HEK293 (cell line): ENCODE measurements at regions not wholly inside any gene's neighbourhood (a gene's known extent, or its start where the extent isn't known, plus 50 kb on each side); places are given as distances from the start of the nearest gene placed in this dataset.
"Not testable (repeated sequence)": the region's sequence is repeated elsewhere in the genome, so short reads cannot be mapped to it uniquely, and the experiment has no call there.

ENCODE experiments used
- CTCF ChIA-PET: fragments of 350-600 bp; formaldehyde crosslinking; extraction: SDS; loops from one replicate; lab custom pipeline; 2021; ENCODE audit warnings: antibody characterized with exemption; lab: Yijun Ruan, JAX
- POLR2A ChIA-PET: fragments of 300-600 bp; formaldehyde crosslinking; extraction: SDS; loops from one replicate; lab custom pipeline; 2020; ENCODE audit warnings: antibody characterized with exemption, inconsistent platforms; lab: Yijun Ruan, JAX
- H3K27ac ChIP-seq: fragments of 200-500 bp; sonication (Bioruptor generic); 2 replicates; pipeline ENCODE4 v1.5.1; 2014; ENCODE audit warnings: low read depth, low read length, control low read depth, inconsistent platforms; ENCODE audit errors: extremely low read depth
- H3K36me3 ChIP-seq, 2 experiments: fragments of 200-500 bp in 1 of 2; sonication (Bioruptor generic) in 1 of 2; 1 replicate in 1 of 2; 2 replicates in 1 of 2; pipeline ENCODE4 v1.5.1; 2014 to 2017; ENCODE audit warnings: inconsistent platforms in 2 of 2, low read length in 2 of 2; ENCODE audit not compliant: control insufficient read depth in 2 of 2, insufficient read depth in 1 of 2
- H3K4me1 ChIP-seq: fragments of 200-500 bp; sonication (Bioruptor generic); 2 replicates; pipeline ENCODE4 v1.5.1; 2014; ENCODE audit warnings: mild to moderate bottlenecking, low read length, inconsistent platforms; ENCODE audit not compliant: control insufficient read depth, insufficient read depth
- H3K4me3 ChIP-seq: 2 replicates; pipeline ENCODE4 v1.5.1; 2011; ENCODE audit warnings: low read depth, mild to moderate bottlenecking, control low read depth, low read length, moderate library complexity
- H3K9me3 ChIP-seq: fragments of 200-500 bp; sonication (Bioruptor generic); 2 replicates; pipeline ENCODE4 v1.5.1; 2014; ENCODE audit warnings: low read depth, low read length, inconsistent platforms; ENCODE audit not compliant: control insufficient read depth, insufficient read depth
- HOXD13 ChIP-seq: sonication (generic); formaldehyde crosslinking; IDR thresholded peaks from 2 replicates; pipeline ENCODE4 v1.8.0; 2022; ENCODE audit warnings: missing genetic modification reagents, borderline replicate concordance
- REPIN1 ChIP-seq: fragments of 450-650 bp; formaldehyde crosslinking; IDR thresholded peaks from 2 replicates; pipeline ENCODE4 v1.5.1; 2017; ENCODE audit warnings: missing biosample characterization, missing genetic modification characterization, low read depth
- ZNF292 ChIP-seq: fragments of 450-650 bp; formaldehyde crosslinking; IDR thresholded peaks from 2 replicates; pipeline ENCODE4 v1.5.1; 2016; ENCODE audit warnings: low read depth, missing biosample characterization, missing genetic modification characterization, borderline replicate concordance
- ZNF324 ChIP-seq: fragments of 450-650 bp; formaldehyde crosslinking; IDR thresholded peaks from 2 replicates; pipeline ENCODE4 v1.5.1; 2016; ENCODE audit warnings: missing biosample characterization, missing genetic modification characterization
- ZNF555 ChIP-seq: fragments of 450-650 bp; formaldehyde crosslinking; conservative IDR thresholded peaks from 2 replicates; pipeline ENCODE4 v1.5.1; 2017; ENCODE audit warnings: missing biosample characterization, mild to moderate bottlenecking, missing genetic modification characterization, inconsistent platforms
- ZNF585B ChIP-seq: fragments of 450-650 bp; formaldehyde crosslinking; IDR thresholded peaks from 2 replicates; pipeline ENCODE4 v1.5.1; 2016; ENCODE audit warnings: missing biosample characterization, missing genetic modification characterization
- TF ChIP-seq, protein P1 (sequence below): fragments of 450-650 bp; formaldehyde crosslinking; IDR thresholded peaks from 2 replicates; pipeline ENCODE4 v1.5.1; 2016; ENCODE audit warnings: missing biosample characterization, missing genetic modification characterization
- TF ChIP-seq, protein P2 (sequence below): fragments of 450-650 bp; formaldehyde crosslinking; IDR thresholded peaks from 2 replicates; pipeline ENCODE4 v1.5.1; 2017; ENCODE audit warnings: missing biosample characterization, missing genetic modification characterization
- TF ChIP-seq, protein P3 (sequence below): fragments of 450-650 bp; formaldehyde crosslinking; IDR thresholded peaks from 2 replicates; pipeline ENCODE4 v1.5.1; 2016; ENCODE audit warnings: missing biosample characterization, missing genetic modification characterization
- TF ChIP-seq, protein P4 (sequence below): fragments of 450-650 bp; formaldehyde crosslinking; IDR thresholded peaks from 2 replicates; pipeline ENCODE4 v1.5.1; 2016; ENCODE audit warnings: missing biosample characterization, missing genetic modification characterization
- TF ChIP-seq, protein P5 (sequence below): fragments of 450-650 bp; formaldehyde crosslinking; IDR thresholded peaks from 2 replicates; pipeline ENCODE4 v1.5.1; 2016; ENCODE audit warnings: missing biosample characterization, missing genetic modification characterization

DNA sequence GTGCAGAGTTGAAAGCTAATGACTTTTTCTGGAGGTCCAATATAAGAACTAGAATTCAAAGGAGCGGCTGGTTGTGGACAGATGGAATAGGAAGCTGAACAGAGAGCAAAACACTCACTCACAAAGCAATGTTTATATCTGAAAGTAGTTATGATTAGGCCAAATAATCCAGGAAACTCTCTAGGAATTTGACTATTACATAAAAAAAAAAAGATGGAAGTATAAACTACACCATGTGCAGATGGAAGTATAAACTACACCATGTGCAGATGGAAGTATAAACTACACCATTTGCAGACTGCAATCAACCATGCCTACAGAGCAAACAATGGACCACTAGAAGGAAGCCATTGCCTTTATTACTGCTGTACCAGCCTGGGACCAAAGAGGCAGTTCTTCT lies 771.1 kb downstream of the BRINP3 start:
- H3K4me3 ChIP-seq = no peak overlapping the region
- ChIA-PET CTCF (no interaction called here), POLR2A (interaction anchor here (0.5 kb wide), 1 partner anchor 10 kb away, joined by 3 read pairs; no protein-coding TSS in a partner anchor)
- H3K4me1 ChIP-seq = no peaks in the 10 kb centered on the region
- TF ChIP-seq ZNF555 (tag by site-specific recombination) = no peak
- TF ChIP-seq ZNF324 (tag by site-specific recombination) = no peak
- TF ChIP-seq, protein P1, sequence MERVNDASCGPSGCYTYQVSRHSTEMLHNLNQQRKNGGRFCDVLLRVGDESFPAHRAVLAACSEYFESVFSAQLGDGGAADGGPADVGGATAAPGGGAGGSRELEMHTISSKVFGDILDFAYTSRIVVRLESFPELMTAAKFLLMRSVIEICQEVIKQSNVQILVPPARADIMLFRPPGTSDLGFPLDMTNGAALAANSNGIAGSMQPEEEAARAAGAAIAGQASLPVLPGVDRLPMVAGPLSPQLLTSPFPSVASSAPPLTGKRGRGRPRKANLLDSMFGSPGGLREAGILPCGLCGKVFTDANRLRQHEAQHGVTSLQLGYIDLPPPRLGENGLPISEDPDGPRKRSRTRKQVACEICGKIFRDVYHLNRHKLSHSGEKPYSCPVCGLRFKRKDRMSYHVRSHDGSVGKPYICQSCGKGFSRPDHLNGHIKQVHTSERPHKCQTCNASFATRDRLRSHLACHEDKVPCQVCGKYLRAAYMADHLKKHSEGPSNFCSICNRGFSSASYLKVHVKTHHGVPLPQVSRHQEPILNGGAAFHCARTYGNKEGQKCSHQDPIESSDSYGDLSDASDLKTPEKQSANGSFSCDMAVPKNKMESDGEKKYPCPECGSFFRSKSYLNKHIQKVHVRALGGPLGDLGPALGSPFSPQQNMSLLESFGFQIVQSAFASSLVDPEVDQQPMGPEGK (tag by site-specific recombination) = no peak
- no peak for TF ChIP-seq REPIN1
- TF ChIP-seq ZNF585B = no peak
- TF ChIP-seq HOXD13 (CRISPR knock-in tag) = no peak
- TF ChIP-seq, protein P2, sequence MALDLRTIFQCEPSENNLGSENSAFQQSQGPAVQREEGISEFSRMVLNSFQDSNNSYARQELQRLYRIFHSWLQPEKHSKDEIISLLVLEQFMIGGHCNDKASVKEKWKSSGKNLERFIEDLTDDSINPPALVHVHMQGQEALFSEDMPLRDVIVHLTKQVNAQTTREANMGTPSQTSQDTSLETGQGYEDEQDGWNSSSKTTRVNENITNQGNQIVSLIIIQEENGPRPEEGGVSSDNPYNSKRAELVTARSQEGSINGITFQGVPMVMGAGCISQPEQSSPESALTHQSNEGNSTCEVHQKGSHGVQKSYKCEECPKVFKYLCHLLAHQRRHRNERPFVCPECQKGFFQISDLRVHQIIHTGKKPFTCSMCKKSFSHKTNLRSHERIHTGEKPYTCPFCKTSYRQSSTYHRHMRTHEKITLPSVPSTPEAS (tag by site-specific recombination) = no peak
- TF ChIP-seq, protein P3, sequence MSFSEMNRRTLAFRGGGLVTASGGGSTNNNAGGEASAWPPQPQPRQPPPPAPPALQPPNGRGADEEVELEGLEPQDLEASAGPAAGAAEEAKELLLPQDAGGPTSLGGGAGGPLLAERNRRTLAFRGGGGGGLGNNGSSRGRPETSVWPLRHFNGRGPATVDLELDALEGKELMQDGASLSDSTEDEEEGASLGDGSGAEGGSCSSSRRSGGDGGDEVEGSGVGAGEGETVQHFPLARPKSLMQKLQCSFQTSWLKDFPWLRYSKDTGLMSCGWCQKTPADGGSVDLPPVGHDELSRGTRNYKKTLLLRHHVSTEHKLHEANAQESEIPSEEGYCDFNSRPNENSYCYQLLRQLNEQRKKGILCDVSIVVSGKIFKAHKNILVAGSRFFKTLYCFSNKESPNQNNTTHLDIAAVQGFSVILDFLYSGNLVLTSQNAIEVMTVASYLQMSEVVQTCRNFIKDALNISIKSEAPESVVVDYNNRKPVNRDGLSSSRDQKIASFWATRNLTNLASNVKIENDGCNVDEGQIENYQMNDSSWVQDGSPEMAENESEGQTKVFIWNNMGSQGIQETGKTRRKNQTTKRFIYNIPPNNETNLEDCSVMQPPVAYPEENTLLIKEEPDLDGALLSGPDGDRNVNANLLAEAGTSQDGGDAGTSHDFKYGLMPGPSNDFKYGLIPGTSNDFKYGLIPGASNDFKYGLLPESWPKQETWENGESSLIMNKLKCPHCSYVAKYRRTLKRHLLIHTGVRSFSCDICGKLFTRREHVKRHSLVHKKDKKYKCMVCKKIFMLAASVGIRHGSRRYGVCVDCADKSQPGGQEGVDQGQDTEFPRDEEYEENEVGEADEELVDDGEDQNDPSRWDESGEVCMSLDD (tag by site-specific recombination) = no peak
- TF ChIP-seq, protein P4, sequence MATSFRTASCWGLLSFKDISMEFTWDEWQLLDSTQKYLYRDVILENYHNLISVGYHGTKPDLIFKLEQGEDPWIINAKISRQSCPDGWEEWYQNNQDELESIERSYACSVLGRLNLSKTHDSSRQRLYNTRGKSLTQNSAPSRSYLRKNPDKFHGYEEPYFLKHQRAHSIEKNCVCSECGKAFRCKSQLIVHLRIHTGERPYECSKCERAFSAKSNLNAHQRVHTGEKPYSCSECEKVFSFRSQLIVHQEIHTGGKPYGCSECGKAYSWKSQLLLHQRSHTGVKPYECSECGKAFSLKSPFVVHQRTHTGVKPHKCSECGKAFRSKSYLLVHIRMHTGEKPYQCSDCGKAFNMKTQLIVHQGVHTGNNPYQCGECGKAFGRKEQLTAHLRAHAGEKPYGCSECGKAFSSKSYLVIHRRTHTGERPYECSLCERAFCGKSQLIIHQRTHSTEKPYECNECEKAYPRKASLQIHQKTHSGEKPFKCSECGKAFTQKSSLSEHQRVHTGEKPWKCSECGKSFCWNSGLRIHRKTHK = no peak
- no peaks in the 10 kb centered on the region for H3K9me3 ChIP-seq
- no peak overlapping the region for H3K27ac ChIP-seq
- no peaks in the 10 kb centered on the region for H3K36me3 ChIP-seq

DNA sequence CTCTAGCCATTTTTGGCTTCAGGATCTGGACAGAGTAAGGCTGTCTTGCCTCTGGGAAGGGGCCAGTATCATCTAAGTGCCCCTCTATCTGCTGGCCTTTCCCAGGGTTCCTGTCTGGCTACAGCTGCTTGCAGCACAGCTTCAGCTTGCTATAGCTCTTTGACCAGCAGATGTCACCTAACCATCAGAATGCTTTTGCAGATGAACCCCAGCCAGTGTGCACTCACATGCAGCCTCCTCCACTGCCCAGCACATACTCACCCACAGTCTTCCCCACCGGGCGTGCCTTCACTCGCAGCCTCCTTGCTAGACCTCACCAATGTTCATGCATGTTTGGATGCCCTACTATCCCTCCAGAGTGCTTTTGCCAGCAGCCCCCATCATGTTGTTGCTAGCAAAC lies 769.0 kb downstream of the BRINP3 start:
- TF ChIP-seq, protein P5, sequence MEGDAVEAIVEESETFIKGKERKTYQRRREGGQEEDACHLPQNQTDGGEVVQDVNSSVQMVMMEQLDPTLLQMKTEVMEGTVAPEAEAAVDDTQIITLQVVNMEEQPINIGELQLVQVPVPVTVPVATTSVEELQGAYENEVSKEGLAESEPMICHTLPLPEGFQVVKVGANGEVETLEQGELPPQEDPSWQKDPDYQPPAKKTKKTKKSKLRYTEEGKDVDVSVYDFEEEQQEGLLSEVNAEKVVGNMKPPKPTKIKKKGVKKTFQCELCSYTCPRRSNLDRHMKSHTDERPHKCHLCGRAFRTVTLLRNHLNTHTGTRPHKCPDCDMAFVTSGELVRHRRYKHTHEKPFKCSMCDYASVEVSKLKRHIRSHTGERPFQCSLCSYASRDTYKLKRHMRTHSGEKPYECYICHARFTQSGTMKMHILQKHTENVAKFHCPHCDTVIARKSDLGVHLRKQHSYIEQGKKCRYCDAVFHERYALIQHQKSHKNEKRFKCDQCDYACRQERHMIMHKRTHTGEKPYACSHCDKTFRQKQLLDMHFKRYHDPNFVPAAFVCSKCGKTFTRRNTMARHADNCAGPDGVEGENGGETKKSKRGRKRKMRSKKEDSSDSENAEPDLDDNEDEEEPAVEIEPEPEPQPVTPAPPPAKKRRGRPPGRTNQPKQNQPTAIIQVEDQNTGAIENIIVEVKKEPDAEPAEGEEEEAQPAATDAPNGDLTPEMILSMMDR (tag by site-specific recombination) = 0 out of 2 replicates have a peak, but pooled peaks have one; percentile 12
- TF ChIP-seq ZNF292 = no peak
- Histone ChIP-seq H3K9me3 (no peaks in the 10 kb centered on the region), H3K4me1 (no peaks in the 10 kb centered on the region), H3K4me3 (no peak overlapping the region), H3K36me3 (no peaks in the 10 kb centered on the region), H3K27ac (no peak overlapping the region)
- CTCF ChIA-PET = no interaction called here
- POLR2A ChIA-PET = no interaction called here

DNA sequence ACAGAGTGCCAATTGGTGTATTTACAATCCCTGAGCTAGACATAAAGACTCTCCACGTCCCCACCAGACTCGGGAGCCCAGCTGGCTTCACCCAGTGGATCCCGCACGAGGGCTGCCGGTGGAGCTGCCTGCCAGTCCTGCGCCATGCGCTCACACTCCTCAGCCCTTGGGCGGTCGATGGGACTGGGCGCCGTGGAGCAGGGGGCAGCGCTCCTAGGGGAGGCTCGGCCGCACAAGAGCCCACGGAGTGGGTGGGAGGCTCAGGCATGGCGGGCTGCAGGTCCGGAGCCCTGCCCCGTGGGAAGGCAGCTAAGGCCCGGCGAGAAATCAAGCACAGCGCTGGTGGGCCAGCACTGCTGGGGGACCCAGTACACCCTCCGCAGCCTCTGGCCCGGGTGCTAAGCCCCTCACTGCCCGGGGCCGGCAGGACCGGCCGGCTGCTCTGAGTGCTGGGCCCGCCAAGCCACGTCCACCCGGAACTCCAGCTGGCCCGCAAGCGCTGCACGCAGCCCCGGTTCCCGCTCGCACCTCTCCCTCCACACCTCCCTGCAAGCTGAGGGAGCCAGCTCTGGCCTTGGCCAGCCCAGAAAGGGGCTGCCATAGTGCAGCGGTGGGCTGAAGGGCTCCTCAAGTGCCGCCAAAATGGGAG lies 759.4 kb downstream of the BRINP3 start:
- H3K4me1 ChIP-seq, H3K36me3 ChIP-seq, H3K4me3 ChIP-seq, H3K9me3 ChIP-seq, H3K27ac ChIP-seq, POLR2A ChIA-PET: not testable (repeated sequence)
- CTCF ChIA-PET = interaction anchor here (0.6 kb wide), 1 partner anchor 15 kb away, joined by 3 read pairs; no protein-coding TSS in a partner anchor
